Psoas muscle (tissue), 7 donors: ENCODE measurements at regions not wholly inside any gene's neighbourhood (a gene's known extent, or its start where the extent isn't known, plus 50 kb on each side); places are given as distances from the start of the nearest gene placed in this dataset.

ENCODE experiments used
- ATAC-seq, 4 donors: fragments of 200-7000 bp; cut with Tn5 transposase; one replicate each; pipeline ENCODE4 v1.9.1; 2020; ENCODE audit warnings: moderate library complexity in 3 of 4, mild to moderate bottlenecking in 2 of 4
- DNase-seq, 2 donors: peaks; one replicate each; pipeline ENCODE4 v3.0.0-alpha.2; 2020
- H3K27ac ChIP-seq: fragments of 200-600 bp; one replicate; pipeline ENCODE4 v1.8.0; 2022
- H3K27me3 ChIP-seq, 3 donors: fragments of 200-600 bp in 1 of 3; one replicate each; pipeline versions ENCODE4 v1.6.1 to v1.8.0; 2013 to 2022; ENCODE audit warnings: low read length in 2 of 3, mild to moderate bottlenecking in 2 of 3, moderate library complexity in 1 of 3; ENCODE audit not compliant: insufficient read depth in 3 of 3
- H3K36me3 ChIP-seq, 2 donors: fragments of 200-600 bp in 1 of 2; one replicate each; pipeline versions ENCODE4 v1.6.1 to v1.8.0; 2013 to 2022; ENCODE audit warnings: low read depth in 1 of 2, mild to moderate bottlenecking in 1 of 2, moderate library complexity in 1 of 2; ENCODE audit not compliant: insufficient read depth in 1 of 2
- H3K4me1 ChIP-seq: fragments of 200-600 bp; one replicate; pipeline ENCODE4 v1.8.0; 2022
- H3K4me3 ChIP-seq: fragments of 200-600 bp; one replicate; pipeline ENCODE4 v1.8.0; 2022; ENCODE audit warnings: mild to moderate bottlenecking
- H3K9me3 ChIP-seq: fragments of 200-600 bp; one replicate; pipeline ENCODE4 v1.8.0; 2022
- CTCF ChIP-seq: fragments of 200-600 bp; IDR thresholded peaks from one replicate; pipeline ENCODE4 v1.8.0; 2022; ENCODE audit warnings: antibody characterized with exemption
- WGBS, 3 donors: extraction: QIAGEN DNeasy Blood & Tissue Kit; methylation state at CpG; one replicate each; pipeline versions ENCODE4 v1.1.6 to v1.1.7; 2013; 5-methylcytosine and 5-hydroxymethylcytosine counted together
- intact Hi-C, 2 donors: fragments of 100-400 bp; cut with DNase I; formaldehyde crosslinking; loops; one replicate each; pipeline versions ENCODE4 v1.11.0 to v1.14.2; 2022
- donor health status: healthy with polysubstance abuse.
- donor health status: DM: no; HTN: no; CAD: no; lungs with moderate emphysema.
- donor health status: Bipolar disorder and iron deficiency.
- donor health status: healthy.
- donor health status: DM: yes; HTN: yes; CAD: no.
- donor health status: DM: no; HTN: no; CAD: no.
- donor health status: DM: yes; HTN: yes; CAD: no.

- Histone ChIP-seq H3K4me3 (no peak overlapping the region), H3K4me1 (no peaks in the 10 kb centered on the region), H3K36me3 (no peaks in the 10 kb centered on the region), H3K27me3 (peaks cover 5 to 48% (median 8%) of the 10 kb centered on the region in 3 donors), H3K27ac (no peak overlapping the region), H3K9me3 (no peaks in the 10 kb centered on the region)
- ATAC-seq (no peak), DNase-seq (no peak)
- intact Hi-C loops = no loop called here
- WGBS, 3 donors = 66 to 73% (median 69%) methylated on average over 3 of the region's 3 CpGs
- no peak for TF ChIP-seq CTCF
Observed at GRCh38 chr12:53820514-53821306, 68.9 kb upstream of the CISTR start.

GRCh38 chr12:53824001-53824712 is 72.4 kb upstream of the CISTR start:
- no peaks in the 10 kb centered on the region for H3K4me1 ChIP-seq
- 53 to 58% (median 53%) methylated on average over 9 of the region's 9 CpGs for WGBS, 3 donors
- H3K27me3 ChIP-seq = peaks cover 0 to 25% (median 4%) of the 10 kb centered on the region in 3 donors
- intact Hi-C loops = no loop called here
- TF ChIP-seq CTCF = no peak
- H3K9me3 ChIP-seq = no peaks in the 10 kb centered on the region
- H3K4me3 ChIP-seq = no peak overlapping the region
- H3K27ac ChIP-seq = no peak overlapping the region
- ATAC-seq (no peak), DNase-seq (no peak)
- no peaks in the 10 kb centered on the region for H3K36me3 ChIP-seq

- intact Hi-C loops = no loop called here
- ATAC-seq (no peak), DNase-seq (no peak)
- Histone ChIP-seq H3K27me3 (peaks cover 0 to 18% (median 0%) of the 10 kb centered on the region in 3 donors), H3K9me3 (no peaks in the 10 kb centered on the region), H3K27ac (no peak overlapping the region), H3K36me3 (no peaks in the 10 kb centered on the region), H3K4me3 (no peak overlapping the region), H3K4me1 (no peaks in the 10 kb centered on the region)
- TF ChIP-seq CTCF = no peak
- 85 to 87% (median 85%) methylated on average over 8 of the region's 8 CpGs for WGBS, 3 donors
Observed at GRCh38 chr12:53825246-53826081, 73.7 kb upstream of the CISTR start.

- Histone ChIP-seq H3K4me1 (no peaks in the 10 kb centered on the region), H3K4me3 (no peak overlapping the region), H3K9me3 (no peaks in the 10 kb centered on the region), H3K27me3 (peaks cover 0 to 18% (median 0%) of the 10 kb centered on the region in 3 donors), H3K36me3 (no peaks in the 10 kb centered on the region), H3K27ac (no peak overlapping the region)
- ATAC-seq (no peak), DNase-seq (no peak)
- intact Hi-C loops = no loop called here
- no peak for TF ChIP-seq CTCF
Observed at GRCh38 chr12:53827306-53827705, 75.5 kb upstream of the CISTR start.
